Gastroesophageal sphincter (tissue), 3 donors: ENCODE measurements at regions not wholly inside any gene's neighbourhood (a gene's known extent, or its start where the extent isn't known, plus 50 kb on each side); places are given as distances from the start of the nearest gene placed in this dataset.

Experiments
- POLR2A ChIP-seq, 2 donors: fragments of 450-650 bp; IDR thresholded peaks; one replicate each; pipeline ENCODE4 v1.6.1; 2017; ENCODE audit warnings: antibody characterized with exemption in 2 of 2, mild to moderate bottlenecking in 2 of 2, moderate library complexity in 1 of 2
- TF ChIP-seq, protein P1 (sequence below), 4 experiments: fragments of 200-600 bp in 2 of 4; fragments of 450-650 bp in 2 of 4; sonication (generic) in 1 of 4; IDR thresholded peaks; one replicate each; pipeline ENCODE4 v1.5.1; 2017 to 2019; ENCODE audit warnings: antibody characterized with exemption in 4 of 4, mild to moderate bottlenecking in 2 of 4, moderate library complexity in 2 of 4

DNA sequence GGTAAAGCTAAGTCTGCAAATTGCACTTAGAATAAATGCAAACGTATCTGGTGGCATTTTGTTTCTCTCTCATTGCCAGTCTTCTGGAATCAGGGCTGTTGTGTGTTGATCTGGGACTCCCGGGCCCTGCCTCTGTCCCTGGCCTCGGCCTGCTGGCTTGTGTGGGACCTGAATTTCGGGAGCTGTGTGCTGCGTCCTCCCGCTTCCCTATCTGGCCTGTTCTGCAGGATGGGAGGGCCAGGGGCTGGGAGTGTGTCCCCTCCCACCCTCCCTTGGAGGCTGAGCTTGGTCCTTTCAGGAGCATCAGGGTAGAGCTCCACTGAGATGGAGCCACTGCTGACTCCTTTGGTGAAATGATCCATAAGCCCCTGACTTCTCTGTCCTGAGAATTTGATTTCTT lies 118.5 kb downstream of the ACKR3 start:
- no peak for TF ChIP-seq POLR2A (IDR thresholded peaks at IDR 0.05)
- TF ChIP-seq, protein P1, sequence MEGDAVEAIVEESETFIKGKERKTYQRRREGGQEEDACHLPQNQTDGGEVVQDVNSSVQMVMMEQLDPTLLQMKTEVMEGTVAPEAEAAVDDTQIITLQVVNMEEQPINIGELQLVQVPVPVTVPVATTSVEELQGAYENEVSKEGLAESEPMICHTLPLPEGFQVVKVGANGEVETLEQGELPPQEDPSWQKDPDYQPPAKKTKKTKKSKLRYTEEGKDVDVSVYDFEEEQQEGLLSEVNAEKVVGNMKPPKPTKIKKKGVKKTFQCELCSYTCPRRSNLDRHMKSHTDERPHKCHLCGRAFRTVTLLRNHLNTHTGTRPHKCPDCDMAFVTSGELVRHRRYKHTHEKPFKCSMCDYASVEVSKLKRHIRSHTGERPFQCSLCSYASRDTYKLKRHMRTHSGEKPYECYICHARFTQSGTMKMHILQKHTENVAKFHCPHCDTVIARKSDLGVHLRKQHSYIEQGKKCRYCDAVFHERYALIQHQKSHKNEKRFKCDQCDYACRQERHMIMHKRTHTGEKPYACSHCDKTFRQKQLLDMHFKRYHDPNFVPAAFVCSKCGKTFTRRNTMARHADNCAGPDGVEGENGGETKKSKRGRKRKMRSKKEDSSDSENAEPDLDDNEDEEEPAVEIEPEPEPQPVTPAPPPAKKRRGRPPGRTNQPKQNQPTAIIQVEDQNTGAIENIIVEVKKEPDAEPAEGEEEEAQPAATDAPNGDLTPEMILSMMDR (IDR thresholded peaks at IDR 0.05), result no peak
